Mesendoderm (in vitro differentiated cells): ENCODE measurements at regions not wholly inside any gene's neighbourhood (a gene's known extent, or its start where the extent isn't known, plus 50 kb on each side); places are given as distances from the start of the nearest gene placed in this dataset.

ENCODE experiments used
- DNase-seq: peaks from one replicate; pipeline ENCODE4 v3.0.0; 2013
- H2AK5ac ChIP-seq: 2 replicates; pipeline ENCODE4 v1.6.1; 2013; ENCODE audit warnings: low read length, inconsistent platforms
- H2BK120ac ChIP-seq: 2 replicates; pipeline ENCODE4 v1.6.1; 2013; ENCODE audit warnings: low read depth, mild to moderate bottlenecking, low read length, moderate library complexity, mixed read lengths
- H2BK15ac ChIP-seq: replicated peaks from 2 replicates; pipeline ENCODE4 v1.6.1; 2013; ENCODE audit warnings: low read depth, mild to moderate bottlenecking, moderate library complexity
- H2BK5ac ChIP-seq: 2 replicates; pipeline ENCODE4 v1.6.1; 2013; ENCODE audit warnings: low read length, inconsistent platforms
- H3K18ac ChIP-seq: 2 replicates; pipeline ENCODE4 v1.6.1; 2013; ENCODE audit warnings: mild to moderate bottlenecking, low read length, mixed read lengths
- H3K23ac ChIP-seq: one replicate; pipeline ENCODE4 v1.6.1; 2013; ENCODE audit warnings: low read length
- H3K27ac ChIP-seq: 2 replicates; pipeline ENCODE4 v1.5.1; 2013; ENCODE audit warnings: low read depth, mild to moderate bottlenecking, inconsistent platforms, low read length, moderate library complexity
- H3K27me3 ChIP-seq: 2 replicates; pipeline ENCODE4 v1.6.1; 2013; ENCODE audit warnings: low read length, control low read depth, mild to moderate bottlenecking, inconsistent platforms; ENCODE audit not compliant: insufficient read depth, poor library complexity
- H3K36me3 ChIP-seq: 2 replicates; pipeline ENCODE4 v1.6.1; 2013; ENCODE audit warnings: low read length, inconsistent platforms; ENCODE audit not compliant: control insufficient read depth, insufficient read depth
- H3K4ac ChIP-seq: one replicate; pipeline ENCODE4 v1.6.1; 2013; ENCODE audit warnings: low read depth, mild to moderate bottlenecking, low read length, moderate library complexity
- H3K4me1 ChIP-seq: 2 replicates; pipeline ENCODE4 v1.6.1; 2013; ENCODE audit warnings: low read depth, low read length, inconsistent platforms; ENCODE audit not compliant: control insufficient read depth
- H3K4me2 ChIP-seq: 2 replicates; pipeline ENCODE4 v1.6.1; 2013; ENCODE audit warnings: low read length
- H3K4me3 ChIP-seq: 2 replicates; pipeline ENCODE4 v1.5.1; 2013; ENCODE audit warnings: mild to moderate bottlenecking, low read length
- H3K56ac ChIP-seq: one replicate; pipeline ENCODE4 v1.6.1; 2013; ENCODE audit warnings: low read length
- H3K79me1 ChIP-seq: 2 replicates; pipeline ENCODE4 v1.6.1; 2013; ENCODE audit warnings: low read length, inconsistent platforms
- H3K79me2 ChIP-seq: 2 replicates; pipeline ENCODE4 v1.6.1; 2013; ENCODE audit warnings: mild to moderate bottlenecking, low read length; ENCODE audit not compliant: control insufficient read depth, insufficient read depth
- H3K9ac ChIP-seq: 2 replicates; pipeline ENCODE4 v1.6.1; 2013; ENCODE audit warnings: low read length, inconsistent platforms
- H4K5ac ChIP-seq: one replicate; pipeline ENCODE4 v1.6.1; 2013; ENCODE audit warnings: low read length
- H4K8ac ChIP-seq: one replicate; pipeline ENCODE4 v1.6.1; 2013; ENCODE audit warnings: low read depth, mild to moderate bottlenecking, control low read depth, low read length, moderate library complexity
- WGBS: extraction: QIAGEN DNeasy Blood & Tissue Kit; methylation state at CpG from one replicate; pipeline ENCODE4 v1.1.7; 2013; ENCODE audit warnings: low lambda C conversion rate, missing lambda C conversion rate; ENCODE audit not compliant: insufficient coverage; ENCODE audit errors: extremely low coverage; 5-methylcytosine and 5-hydroxymethylcytosine counted together

DNA sequence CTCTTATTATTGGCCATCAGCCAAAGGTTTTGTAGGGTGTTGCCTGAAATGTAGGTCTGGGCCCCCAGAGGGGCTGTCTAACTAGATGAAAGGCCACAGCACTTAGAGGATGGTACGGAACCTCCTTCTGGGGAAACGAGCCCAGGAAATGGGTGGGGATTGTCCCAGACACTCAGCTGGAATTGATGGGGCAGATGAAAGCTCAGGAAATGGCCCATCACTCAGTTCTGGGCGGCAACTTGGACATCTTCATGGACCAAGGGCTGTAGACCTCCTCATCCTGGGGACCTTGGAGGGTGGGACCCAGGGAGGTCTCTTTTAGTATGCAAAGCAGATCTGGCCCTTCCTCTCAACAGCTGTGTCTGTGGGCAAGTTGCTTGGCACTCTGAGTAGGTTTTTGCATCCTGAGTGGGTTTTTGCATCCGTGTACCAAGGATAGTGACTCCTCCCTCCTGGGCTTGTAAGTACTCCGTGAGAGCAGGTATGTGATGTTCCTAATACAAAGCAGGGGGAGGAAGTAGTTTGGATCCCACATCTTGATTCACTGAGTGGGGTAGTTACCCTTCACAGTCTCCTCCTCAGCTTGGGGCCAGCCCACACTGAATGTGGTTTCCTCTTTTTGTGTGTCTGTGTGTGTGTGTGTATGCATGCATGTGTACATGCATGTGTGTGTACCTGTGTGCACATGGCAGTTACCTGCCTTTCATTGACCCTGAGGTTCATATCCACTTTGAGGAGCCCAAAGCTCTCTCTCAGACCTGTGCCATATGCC, 292.0 kb downstream of the RPLP1 start:
- Histone ChIP-seq H2BK5ac (no peak overlapping the region), H3K27me3 (no peaks in the 10 kb centered on the region), H3K4me2 (no peak overlapping the region), H3K56ac (no peak overlapping the region), H3K36me3 (no peaks in the 10 kb centered on the region), H4K8ac (no peak overlapping the region), H3K4me3 (no peak overlapping the region), H4K5ac (no peak overlapping the region), H3K27ac (no peak overlapping the region), H2BK120ac (no peak overlapping the region), H3K4ac (no peak overlapping the region), H3K79me2 (no peaks in the 10 kb centered on the region), H3K9ac (no peak overlapping the region), H3K18ac (no peak overlapping the region), H2BK15ac (no peak overlapping the region), H2AK5ac (no peak overlapping the region), H3K23ac (no peak overlapping the region), H3K4me1 (no peaks in the 10 kb centered on the region), H3K79me1 (no peaks in the 10 kb centered on the region)
- DNase-seq = no peak
- WGBS = no CpG with 5 or more reads among the region's 5 CpGs

DNA sequence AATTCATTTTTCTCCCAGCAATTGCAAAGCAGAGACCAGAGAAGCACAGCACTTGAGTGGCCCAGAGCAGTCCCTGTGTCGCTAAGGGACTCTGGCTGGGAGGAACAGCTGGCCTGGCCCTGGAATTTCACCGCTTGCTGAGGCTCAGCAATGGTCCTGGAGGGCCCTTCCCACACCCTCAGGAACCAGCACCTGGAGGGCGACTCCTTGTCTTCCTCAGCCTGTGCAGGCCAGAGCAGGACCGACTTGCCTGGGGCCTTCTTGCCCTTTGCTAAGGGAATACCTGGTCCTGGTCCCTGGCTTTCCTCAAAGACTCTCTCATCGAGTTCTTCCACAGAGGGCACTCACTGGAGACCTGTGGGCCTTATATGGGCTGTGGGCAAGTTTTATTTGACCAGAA, 294.6 kb downstream of the RPLP1 start:
- Histone ChIP-seq H3K4ac (no peak overlapping the region), H3K9ac (no peak overlapping the region), H3K23ac (no peak overlapping the region), H3K36me3 (no peaks in the 10 kb centered on the region), H4K5ac (no peak overlapping the region), H2BK15ac (no peak overlapping the region), H3K27me3 (no peaks in the 10 kb centered on the region), H4K8ac (no peak overlapping the region), H3K4me2 (no peak overlapping the region), H3K79me1 (no peaks in the 10 kb centered on the region), H3K4me1 (no peaks in the 10 kb centered on the region), H3K79me2 (no peaks in the 10 kb centered on the region), H3K56ac (no peak overlapping the region), H3K4me3 (no peak overlapping the region), H2BK120ac (no peak overlapping the region), H3K27ac (no peak overlapping the region), H3K18ac (no peak overlapping the region), H2BK5ac (no peak overlapping the region), H2AK5ac (no peak overlapping the region)
- no peak for DNase-seq
- WGBS = no CpG with 5 or more reads among the region's 5 CpGs

DNA sequence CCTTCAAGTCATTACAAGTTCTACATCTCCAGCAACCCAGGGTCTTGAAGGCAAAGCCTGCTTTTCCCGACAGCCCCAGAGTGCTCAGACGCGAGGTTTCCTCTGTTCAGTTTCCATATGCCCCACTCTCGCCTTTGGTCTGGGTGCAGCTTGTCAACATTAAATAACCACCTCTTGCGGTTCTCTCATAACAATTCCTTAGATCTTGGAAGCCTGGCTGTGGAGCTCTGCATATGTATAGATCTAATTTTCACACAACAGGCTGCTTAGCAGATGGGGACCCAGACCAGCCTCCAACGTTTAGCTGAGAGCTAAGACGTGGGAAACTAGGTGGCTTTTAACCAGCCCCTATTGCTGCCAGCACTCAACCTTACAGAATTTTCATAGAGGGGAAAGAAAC, 295.5 kb downstream of the RPLP1 start:
- H3K4me3 ChIP-seq = no peak overlapping the region
- no peaks in the 10 kb centered on the region for H3K27me3 ChIP-seq
- no peak overlapping the region for H4K5ac ChIP-seq
- no peak overlapping the region for H3K18ac ChIP-seq
- no peak overlapping the region for H3K4ac ChIP-seq
- no CpG with 5 or more reads among the region's 7 CpGs for WGBS
- H3K79me1 ChIP-seq = no peaks in the 10 kb centered on the region
- H3K27ac ChIP-seq = no peak overlapping the region
- H2BK15ac ChIP-seq = no peak overlapping the region
- no peaks in the 10 kb centered on the region for H3K4me1 ChIP-seq
- H3K9ac ChIP-seq = no peak overlapping the region
- H3K23ac ChIP-seq = no peak overlapping the region
- no peak overlapping the region for H2AK5ac ChIP-seq
- H2BK120ac ChIP-seq = no peak overlapping the region
- H3K56ac ChIP-seq = no peak overlapping the region
- H2BK5ac ChIP-seq = no peak overlapping the region
- H4K8ac ChIP-seq = no peak overlapping the region
- H3K79me2 ChIP-seq = no peaks in the 10 kb centered on the region
- no peak for DNase-seq
- no peaks in the 10 kb centered on the region for H3K36me3 ChIP-seq
- no peak overlapping the region for H3K4me2 ChIP-seq

DNA sequence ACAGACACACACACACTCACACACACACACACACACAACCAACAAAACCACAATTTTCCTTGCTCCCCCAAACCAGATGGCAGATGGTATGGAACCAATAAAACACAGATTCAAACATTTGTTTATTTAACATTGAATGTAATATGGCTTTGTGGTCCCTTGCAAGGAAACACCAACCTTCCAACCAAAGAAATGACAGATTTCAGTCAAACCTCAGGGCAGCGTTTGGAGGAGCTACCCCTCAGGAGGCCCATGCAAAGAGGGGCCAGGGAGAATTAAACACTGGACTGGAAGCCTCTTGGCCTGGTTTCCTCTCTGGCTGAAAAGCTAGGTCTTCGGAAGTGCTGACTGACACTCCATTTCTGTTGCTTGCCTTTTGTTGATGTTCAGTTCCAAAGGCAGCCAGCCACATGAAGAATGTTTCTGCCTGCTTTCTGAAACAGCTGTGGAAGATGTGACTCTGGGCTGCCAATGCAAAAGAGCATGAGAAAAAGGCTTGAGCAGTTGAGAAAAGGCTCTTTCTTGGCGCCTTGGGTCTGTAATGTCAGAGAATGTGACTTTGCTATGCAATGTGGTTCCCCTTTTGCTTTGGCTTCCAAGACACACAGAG, 296.1 kb downstream of the RPLP1 start:
- Histone ChIP-seq H3K4me3 (no peak overlapping the region), H3K27ac (no peak overlapping the region), H3K4me1 (no peaks in the 10 kb centered on the region), H2BK120ac (no peak overlapping the region), H3K56ac (no peak overlapping the region), H4K5ac (no peak overlapping the region), H3K23ac (no peak overlapping the region), H3K79me1 (no peaks in the 10 kb centered on the region), H3K9ac (no peak overlapping the region), H3K18ac (no peak overlapping the region), H3K4me2 (no peak overlapping the region), H2BK15ac (no peak overlapping the region), H3K27me3 (no peaks in the 10 kb centered on the region), H4K8ac (no peak overlapping the region), H3K36me3 (no peaks in the 10 kb centered on the region), H3K79me2 (no peaks in the 10 kb centered on the region), H2BK5ac (no peak overlapping the region), H2AK5ac (no peak overlapping the region), H3K4ac (no peak overlapping the region)
- DNase-seq = no peak
- no CpG with 5 or more reads among the region's 3 CpGs for WGBS

DNA sequence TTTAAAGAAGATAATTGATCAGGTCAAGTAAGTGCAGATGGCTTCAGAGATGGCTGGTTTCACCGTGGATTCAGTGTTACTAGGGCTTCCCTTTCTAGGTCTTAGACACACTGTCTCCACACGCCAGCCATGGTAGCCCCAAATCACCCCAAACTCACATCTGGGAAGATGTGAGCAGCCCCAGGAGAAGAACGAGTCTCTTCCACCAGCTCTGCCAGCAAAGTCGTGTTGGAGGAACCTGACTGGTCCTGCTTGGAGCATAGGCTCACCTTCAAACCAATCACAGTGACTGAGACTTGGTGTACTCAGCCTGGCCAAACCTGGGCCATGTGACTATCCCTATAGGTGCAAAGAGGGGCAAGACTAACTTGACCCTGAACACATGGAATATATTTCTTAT, 296.7 kb downstream of the RPLP1 start:
- Histone ChIP-seq H3K4ac (no peak overlapping the region), H3K23ac (no peak overlapping the region), H2BK15ac (no peak overlapping the region), H3K27me3 (no peaks in the 10 kb centered on the region), H3K56ac (no peak overlapping the region), H3K9ac (no peak overlapping the region), H3K4me1 (no peaks in the 10 kb centered on the region), H3K18ac (no peak overlapping the region), H3K79me1 (no peaks in the 10 kb centered on the region), H4K5ac (no peak overlapping the region), H4K8ac (no peak overlapping the region), H3K27ac (no peak overlapping the region), H3K4me2 (no peak overlapping the region), H3K4me3 (no peak overlapping the region), H3K79me2 (no peaks in the 10 kb centered on the region), H3K36me3 (no peaks in the 10 kb centered on the region), H2AK5ac (no peak overlapping the region), H2BK120ac (no peak overlapping the region), H2BK5ac (no peak overlapping the region)
- no peak for DNase-seq
- no CpG with 5 or more reads among the region's 4 CpGs for WGBS

DNA sequence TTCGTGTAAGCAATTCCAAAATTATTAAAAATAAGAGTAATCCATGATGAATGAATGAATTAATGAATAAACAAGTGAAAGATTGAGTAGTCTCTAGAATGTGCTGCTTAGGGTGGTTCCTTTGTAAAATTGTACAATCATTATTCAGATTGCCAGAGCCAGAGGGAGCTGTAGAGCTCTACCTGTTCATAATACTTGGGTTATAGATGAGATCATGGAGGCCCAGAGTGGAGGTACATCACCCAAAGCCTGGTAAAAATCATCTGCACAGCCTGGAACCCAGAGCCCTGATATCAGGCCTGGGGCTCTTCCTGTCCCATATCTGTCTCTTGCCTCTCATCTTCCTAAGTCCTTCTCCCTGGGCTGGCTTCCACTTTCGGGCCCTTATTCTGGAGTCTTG, 297.2 kb downstream of the RPLP1 start:
- no CpG with 5 or more reads among the region's 2 CpGs for whole genome bisulfite sequencing
- Histone ChIP-seq H3K4ac (no peak overlapping the region), H3K36me3 (no peaks in the 10 kb centered on the region), H3K4me2 (no peak overlapping the region), H4K8ac (no peak overlapping the region), H3K27me3 (no peaks in the 10 kb centered on the region), H3K79me1 (no peaks in the 10 kb centered on the region), H3K27ac (no peak overlapping the region), H2BK120ac (no peak overlapping the region), H2BK5ac (no peak overlapping the region), H3K18ac (no peak overlapping the region), H3K9ac (no peak overlapping the region), H4K5ac (no peak overlapping the region), H3K23ac (no peak overlapping the region), H2AK5ac (no peak overlapping the region), H3K4me3 (no peak overlapping the region), H3K56ac (no peak overlapping the region), H3K4me1 (no peaks in the 10 kb centered on the region), H2BK15ac (no peak overlapping the region), H3K79me2 (no peaks in the 10 kb centered on the region)
- no peak for DNase-seq
